Ureter (tissue), 1 donor: ENCODE measurements at regions not wholly inside any gene's neighbourhood (a gene's known extent, or its start where the extent isn't known, plus 50 kb on each side); places are given as distances from the start of the nearest gene placed in this dataset.
"Not testable (repeated sequence)": the region's sequence is repeated elsewhere in the genome, so short reads cannot be mapped to it uniquely, and the experiment has no call there.

Source experiments
- DNase-seq: peaks from one replicate; pipeline ENCODE4 v3.0.0-alpha.2; 2020; ENCODE audit warnings: low spot score
- donor health status: DM: yes; HTN: yes; CAD: no.

DNA sequence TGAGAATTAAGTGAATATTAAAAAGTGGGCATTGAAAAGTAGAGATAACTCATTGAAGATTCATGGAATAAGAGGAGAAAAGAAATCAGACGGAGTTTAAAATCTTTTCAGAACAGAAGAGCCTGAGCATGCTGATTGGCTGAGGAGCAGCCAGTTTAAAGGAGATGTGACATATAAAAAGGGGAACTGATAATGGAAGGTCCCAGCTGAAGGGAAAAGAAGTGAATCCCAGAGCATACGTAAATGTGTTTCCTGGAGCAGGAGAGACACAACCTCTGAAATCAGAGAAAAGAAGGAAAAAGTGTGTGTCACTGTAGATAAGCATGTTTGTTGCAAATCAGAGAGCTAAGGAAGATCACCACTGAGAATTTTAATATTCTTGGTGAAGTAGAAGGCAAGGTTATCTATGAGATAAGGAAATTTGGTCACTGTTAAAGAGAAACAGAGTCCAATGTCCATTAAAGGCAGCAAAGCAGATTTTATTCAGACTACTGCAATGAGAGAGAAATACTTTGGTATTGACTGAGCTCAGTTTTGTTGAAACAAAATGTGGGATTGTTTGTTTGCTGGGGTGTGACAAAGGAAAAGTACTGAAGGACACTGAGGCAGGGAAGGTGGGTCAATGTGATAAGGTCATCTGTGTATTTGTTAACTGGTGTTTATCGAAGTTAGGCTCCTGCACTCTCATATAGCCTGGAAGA lies 84.6 kb upstream of the WDR72 start:
- no peak for DNase-seq

- no peak for DNase-seq
Observed at GRCh38 chr15:53843166-53843565, 83.7 kb upstream of the WDR72 start.

GRCh38 chr15:53841651-53842050 lies 82.2 kb upstream of the WDR72 start:
- DNase-seq: no peak

DNA sequence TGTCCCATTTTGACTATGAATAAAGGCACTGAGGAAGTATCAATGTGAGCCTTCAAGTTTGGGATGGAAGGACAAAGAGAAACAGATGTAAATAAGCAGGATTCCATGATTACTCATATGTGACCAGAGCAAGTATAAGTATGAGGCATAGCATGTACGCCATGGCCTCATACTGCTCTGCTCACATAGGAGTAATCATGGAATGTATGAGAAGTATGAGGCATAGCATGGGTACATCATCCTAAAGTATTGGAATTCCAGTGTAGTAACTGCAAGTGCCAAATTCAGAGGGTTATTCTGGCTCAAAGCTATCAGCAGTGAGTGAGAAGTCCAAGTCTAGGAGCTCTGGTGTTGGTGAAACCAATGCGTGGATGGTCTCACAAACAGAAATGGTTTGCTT lies 81.2 kb upstream of the WDR72 start:
- no peak for DNase-seq

DNA sequence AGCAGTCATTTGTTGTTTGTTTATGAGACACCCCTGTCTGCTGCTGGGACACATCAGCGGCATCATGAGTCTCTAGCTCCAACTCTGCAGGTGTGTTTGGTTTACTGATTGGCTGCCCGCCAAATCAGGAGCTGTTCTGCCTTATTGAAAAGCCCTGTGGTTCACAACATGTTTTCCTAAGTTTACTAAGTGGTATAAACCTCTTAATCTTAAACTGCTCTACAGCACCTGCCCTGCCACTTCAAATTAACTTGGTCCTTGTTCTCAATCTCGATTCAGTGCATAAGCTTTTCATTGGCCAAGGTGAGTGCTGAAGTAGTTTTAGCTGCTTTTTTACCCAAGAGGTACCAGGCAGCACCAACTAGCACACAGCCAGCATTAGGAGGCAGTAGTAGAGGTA lies 77.8 kb upstream of the WDR72 start:
- DNase-seq: peak; percentile 64

DNA sequence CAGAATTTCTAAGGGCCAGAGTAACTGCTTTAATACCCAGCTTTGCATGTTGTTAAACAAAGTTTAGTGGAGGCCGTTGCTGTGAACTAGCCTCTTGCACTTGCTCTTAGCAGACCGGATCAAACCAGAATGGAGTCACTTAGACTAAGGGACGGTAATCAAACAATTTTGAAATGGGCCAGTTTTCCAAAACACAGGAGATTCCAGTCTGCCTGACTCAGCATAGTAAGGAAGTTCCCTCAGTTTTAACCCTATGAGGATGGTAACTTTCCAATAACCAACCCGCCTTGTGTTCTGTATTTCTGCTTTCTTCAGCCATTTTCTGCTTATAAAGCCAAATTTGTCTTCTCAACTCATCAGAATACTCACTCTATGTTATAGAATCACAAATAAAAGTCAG lies 77.2 kb upstream of the WDR72 start:
- DNase-seq: no peak

- DNase-seq: no peak
Observed at GRCh38 chr15:53835309-53835708, 75.8 kb upstream of the WDR72 start.

DNA sequence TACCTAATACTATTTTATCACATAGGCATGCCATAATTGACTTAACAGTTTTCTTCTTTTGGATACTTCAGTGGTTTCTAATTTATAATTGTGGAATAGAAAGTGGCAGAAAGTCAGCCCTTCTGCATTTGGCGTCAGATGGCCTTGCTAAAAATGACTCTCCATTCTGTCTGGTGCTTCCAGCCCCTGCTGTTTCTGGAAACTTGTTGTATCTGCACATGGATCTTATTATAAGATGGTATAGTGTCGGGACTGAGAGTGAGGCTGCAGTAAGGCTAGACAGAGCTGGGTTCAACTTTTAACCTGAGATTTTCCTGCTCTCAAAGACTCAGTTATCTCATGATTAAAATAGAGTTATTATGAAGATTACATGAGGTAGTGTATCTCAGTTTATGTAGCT lies 74.8 kb upstream of the WDR72 start:
- no peak for DNase-seq

DNA sequence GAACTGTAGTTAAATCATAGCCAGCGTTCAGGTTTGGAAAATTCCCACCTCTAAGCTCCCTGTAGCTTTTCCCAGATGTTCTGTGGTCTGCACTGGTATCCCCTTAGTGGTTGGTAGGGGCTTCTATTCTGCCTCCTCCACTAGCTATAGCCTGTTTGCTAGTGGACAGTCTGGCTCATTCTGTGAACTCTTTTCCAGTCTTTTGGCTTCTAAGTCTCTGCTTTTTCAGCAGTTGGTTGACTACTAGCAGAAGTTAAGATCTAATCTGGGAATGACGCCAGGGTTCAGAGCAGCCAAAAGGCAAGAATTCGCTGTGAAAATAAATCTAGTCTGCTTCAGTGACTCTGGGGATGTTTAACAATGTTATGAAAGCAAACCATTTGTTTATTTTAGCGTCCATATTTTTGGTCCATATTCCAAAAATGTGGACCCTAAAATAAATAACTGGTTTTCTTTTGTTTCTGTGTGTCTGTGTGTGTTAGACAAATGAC lies 73.7 kb upstream of the WDR72 start:
- DNase-seq: peak; percentile 72

DNA sequence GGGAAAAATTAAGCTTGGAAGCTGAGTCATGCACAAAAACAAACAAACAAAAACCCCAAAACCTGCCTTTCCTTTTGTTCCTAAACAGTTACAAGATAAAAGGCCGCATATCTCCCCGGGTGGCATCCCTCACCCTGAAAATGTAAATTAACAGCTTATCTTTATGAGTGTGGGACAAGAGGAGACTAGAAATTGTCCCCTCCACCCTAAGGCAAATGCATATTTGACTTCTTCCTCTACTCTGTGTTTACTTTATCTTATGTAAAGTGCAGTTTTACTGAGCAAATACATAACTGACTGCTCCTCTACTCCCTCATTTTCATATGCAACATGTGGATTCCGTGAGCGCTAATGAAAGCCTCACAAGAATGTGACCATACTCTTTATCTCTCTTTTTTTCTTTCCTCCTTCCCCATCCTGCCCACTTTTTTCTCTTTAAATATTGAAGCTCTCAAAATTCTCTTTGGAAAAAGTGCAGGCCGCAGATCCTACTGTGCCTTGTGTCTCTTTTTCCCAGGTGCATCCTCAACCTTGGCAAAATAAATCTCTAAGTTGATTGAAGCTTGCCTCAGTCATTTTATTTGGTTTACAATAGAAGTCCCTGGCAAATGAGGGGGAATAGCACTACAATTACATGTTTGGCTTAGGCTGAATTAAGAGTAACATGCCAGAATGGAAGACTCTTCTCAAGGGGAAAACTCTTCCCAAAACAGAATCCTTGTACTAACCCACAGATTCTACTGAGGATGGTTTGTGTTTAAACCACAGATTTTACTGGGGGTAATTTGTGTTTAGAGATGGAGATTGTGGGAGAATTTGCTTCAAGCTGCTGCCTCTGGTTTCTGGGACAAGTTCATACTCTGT lies 72.7 kb upstream of the WDR72 start:
- no peak for DNase-seq

GRCh38 chr15:53830707-53831386 lies 71.4 kb upstream of the WDR72 start:
- DNase-seq: no peak

GRCh38 chr15:53829923-53830459 lies 70.5 kb upstream of the WDR72 start:
- DNase-seq: no peak

- no peak for DNase-seq
Observed at GRCh38 chr15:53829471-53829870, 70.0 kb upstream of the WDR72 start.

- no peak for DNase-seq
Observed at GRCh38 chr15:53827355-53827754, 67.9 kb upstream of the WDR72 start.

DNA sequence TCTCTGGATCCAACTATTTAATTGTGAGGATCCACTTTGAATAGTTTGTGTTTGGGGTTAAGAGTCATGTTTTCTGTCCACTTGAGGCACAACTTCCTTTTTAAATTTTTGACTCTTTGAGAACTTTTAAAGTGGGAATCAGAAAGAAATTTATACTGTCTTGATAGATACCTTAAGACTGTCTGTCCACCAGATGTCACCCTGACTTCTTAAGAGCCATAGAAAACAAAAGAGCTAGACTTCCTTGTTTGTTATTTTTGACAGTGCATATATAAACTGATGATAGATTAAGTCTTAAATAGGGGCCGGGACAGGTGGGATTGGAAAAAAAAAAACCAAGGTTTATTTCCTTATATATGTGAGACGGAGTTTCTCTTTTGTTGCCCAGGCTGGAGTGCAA lies 52.1 kb upstream of the WDR72 start:
- DNase-seq: no peak

GRCh38 chr15:53810306-53810705 lies 50.8 kb upstream of the WDR72 start:
- DNase-seq: not testable (repeated sequence)
